ENCODE measurements at regions not wholly inside any gene's neighbourhood (a gene's known extent, or its start where the extent isn't known, plus 50 kb on each side); places are given as distances from the start of the nearest gene placed in this dataset.

GRCh38 chr3:145188079-145188770 lies 972.8 kb downstream of the PLOD2 start:
- TF ChIP-seq, protein P1, sequence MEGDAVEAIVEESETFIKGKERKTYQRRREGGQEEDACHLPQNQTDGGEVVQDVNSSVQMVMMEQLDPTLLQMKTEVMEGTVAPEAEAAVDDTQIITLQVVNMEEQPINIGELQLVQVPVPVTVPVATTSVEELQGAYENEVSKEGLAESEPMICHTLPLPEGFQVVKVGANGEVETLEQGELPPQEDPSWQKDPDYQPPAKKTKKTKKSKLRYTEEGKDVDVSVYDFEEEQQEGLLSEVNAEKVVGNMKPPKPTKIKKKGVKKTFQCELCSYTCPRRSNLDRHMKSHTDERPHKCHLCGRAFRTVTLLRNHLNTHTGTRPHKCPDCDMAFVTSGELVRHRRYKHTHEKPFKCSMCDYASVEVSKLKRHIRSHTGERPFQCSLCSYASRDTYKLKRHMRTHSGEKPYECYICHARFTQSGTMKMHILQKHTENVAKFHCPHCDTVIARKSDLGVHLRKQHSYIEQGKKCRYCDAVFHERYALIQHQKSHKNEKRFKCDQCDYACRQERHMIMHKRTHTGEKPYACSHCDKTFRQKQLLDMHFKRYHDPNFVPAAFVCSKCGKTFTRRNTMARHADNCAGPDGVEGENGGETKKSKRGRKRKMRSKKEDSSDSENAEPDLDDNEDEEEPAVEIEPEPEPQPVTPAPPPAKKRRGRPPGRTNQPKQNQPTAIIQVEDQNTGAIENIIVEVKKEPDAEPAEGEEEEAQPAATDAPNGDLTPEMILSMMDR (IDR thresholded peaks at IDR 0.05; ENCODE audit: low read depth, low read length, missing control alignments) = no peak
- Histone ChIP-seq H3K27me3 (replicated peaks) (no peaks in the 10 kb centered on the region), H3K4me3 (ENCODE audit: low read depth, low read length) (no peak overlapping the region), H3K27ac (no peak overlapping the region), H3K36me3 (replicated peaks) (no peaks in the 10 kb centered on the region)
- DNase-seq = no peak
- in situ Hi-C loops (cut with HindIII; ENCODE audit: low pct_ligation_motif_present, low sequenced_read_pairs) = no loop called here

DNA sequence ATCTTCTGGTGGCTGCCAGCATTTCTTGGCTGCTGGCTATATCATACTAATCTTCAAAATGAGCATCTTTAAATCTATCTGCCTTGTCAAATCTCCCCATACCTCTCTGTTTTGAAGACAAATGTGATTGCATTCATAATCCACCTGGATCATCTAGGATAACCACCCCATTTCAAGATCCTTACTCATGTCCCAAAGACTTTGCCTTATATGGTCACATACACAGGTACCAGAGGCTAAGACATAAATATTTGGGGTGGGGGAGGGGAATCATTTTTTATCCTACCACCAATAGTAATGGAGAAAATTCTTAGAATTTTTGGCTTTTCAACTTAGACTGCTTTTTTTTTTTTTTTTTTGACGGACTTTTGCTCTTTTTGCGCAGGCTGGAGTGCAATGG lies 970.8 kb downstream of the PLOD2 start:
- Histone ChIP-seq H3K36me3 (replicated peaks) (no peaks in the 10 kb centered on the region), H3K27ac (no peak overlapping the region), H3K27me3 (replicated peaks) (no peaks in the 10 kb centered on the region), H3K4me3 (ENCODE audit: low read depth, low read length) (no peak overlapping the region)
- in situ Hi-C loops (cut with HindIII; ENCODE audit: low pct_ligation_motif_present, low sequenced_read_pairs) = no loop called here
- no peak for DNase-seq
- TF ChIP-seq, protein P1 (IDR thresholded peaks at IDR 0.05; ENCODE audit: low read depth, low read length, missing control alignments) = no peak

DNA sequence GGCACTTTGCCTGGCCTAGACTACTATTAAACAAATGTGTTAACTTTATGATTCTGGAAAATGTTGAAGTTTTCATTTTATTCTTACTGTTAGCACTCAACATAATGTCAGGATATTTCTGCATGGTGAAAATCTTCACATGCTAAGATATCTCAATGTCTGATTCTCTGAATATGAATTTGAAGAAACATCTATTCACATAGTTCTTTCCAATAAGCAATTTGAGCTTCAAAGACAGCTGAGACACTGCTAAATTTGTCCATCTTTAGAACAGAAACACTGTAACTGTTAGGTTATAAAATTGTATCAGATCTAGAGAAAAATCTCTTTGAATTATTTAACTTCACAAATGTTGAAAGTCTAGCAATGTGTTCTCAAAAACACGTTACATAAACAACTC lies 970.2 kb downstream of the PLOD2 start:
- no peak overlapping the region for H3K4me3 ChIP-seq (ENCODE audit: low read depth, low read length)
- TF ChIP-seq, protein P1 (IDR thresholded peaks at IDR 0.05; ENCODE audit: low read depth, low read length, missing control alignments) = no peak
- in situ Hi-C loops (cut with HindIII; ENCODE audit: low pct_ligation_motif_present, low sequenced_read_pairs) = no loop called here
- no peak overlapping the region for H3K27ac ChIP-seq
- DNase-seq = no peak
- H3K27me3 ChIP-seq (replicated peaks) = no peaks in the 10 kb centered on the region
- no peaks in the 10 kb centered on the region for H3K36me3 ChIP-seq (replicated peaks)

GRCh38 chr3:145191543-145191942 lies 969.4 kb downstream of the PLOD2 start:
- TF ChIP-seq, protein P1 (IDR thresholded peaks at IDR 0.05; ENCODE audit: low read depth, low read length, missing control alignments) = no peak
- Histone ChIP-seq H3K27me3 (replicated peaks) (no peaks in the 10 kb centered on the region), H3K4me3 (ENCODE audit: low read depth, low read length) (no peak overlapping the region), H3K36me3 (replicated peaks) (no peaks in the 10 kb centered on the region), H3K27ac (no peak overlapping the region)
- peak; percentile 15 for DNase-seq
- in situ Hi-C loops (cut with HindIII; ENCODE audit: low pct_ligation_motif_present, low sequenced_read_pairs) = no loop called here

DNA sequence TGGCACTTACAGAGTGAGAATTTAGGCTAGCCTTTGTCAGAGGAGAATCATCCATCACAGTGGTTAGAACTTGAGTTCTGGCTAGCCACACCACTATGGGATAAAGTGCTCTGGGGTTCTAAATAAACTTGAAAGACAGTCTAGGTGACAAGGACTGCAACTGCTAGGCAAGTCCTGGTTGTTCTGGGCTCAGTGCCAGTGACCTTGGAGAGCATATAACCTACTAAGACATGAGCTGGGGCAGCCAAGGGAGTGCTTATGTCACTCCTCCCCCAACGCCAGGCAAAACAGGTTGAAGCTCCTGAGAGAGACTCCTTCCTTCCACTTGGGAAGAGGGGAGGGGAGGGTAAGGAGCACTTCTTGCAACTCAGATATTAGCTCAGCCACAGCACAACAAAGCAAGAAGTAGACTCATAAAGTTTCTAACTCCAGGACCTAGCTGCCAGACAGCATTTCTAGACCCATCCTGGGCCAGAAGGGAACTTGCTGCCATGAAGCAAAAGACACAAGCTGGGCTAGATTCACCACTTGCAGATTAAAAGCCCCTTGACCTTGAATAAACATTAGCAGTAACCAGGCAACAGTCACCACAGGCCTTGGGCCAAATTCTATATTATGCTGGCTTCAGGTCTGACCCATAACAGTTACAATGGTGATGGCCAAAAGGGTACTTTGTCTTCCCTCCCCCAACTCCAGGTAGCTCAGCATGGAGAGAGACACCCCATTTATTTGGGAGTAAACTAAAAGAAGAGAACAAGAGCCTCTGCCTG lies 963.7 kb downstream of the PLOD2 start:
- H3K4me3 ChIP-seq (ENCODE audit: low read depth, low read length) = no peak overlapping the region
- H3K27ac ChIP-seq = no peak overlapping the region
- DNase-seq = no peak
- TF ChIP-seq, protein P1 (IDR thresholded peaks at IDR 0.05; ENCODE audit: low read depth, low read length, missing control alignments) = no peak
- in situ Hi-C loops (cut with HindIII; ENCODE audit: low pct_ligation_motif_present, low sequenced_read_pairs) = no loop called here
- H3K27me3 ChIP-seq (replicated peaks) = no peaks in the 10 kb centered on the region
- H3K36me3 ChIP-seq (replicated peaks) = no peaks in the 10 kb centered on the region
